Esophagus squamous epithelium (tissue), 4 donors: ENCODE measurements at regions not wholly inside any gene's neighbourhood (a gene's known extent, or its start where the extent isn't known, plus 50 kb on each side); places are given as distances from the start of the nearest gene placed in this dataset.

Experiments used
- POLR2A ChIP-seq, 4 donors: fragments of 450-650 bp; IDR thresholded peaks; one replicate each; pipeline ENCODE4 v1.6.1; 2017; ENCODE audit warnings: antibody characterized with exemption in 4 of 4, mild to moderate bottlenecking in 4 of 4, moderate library complexity in 3 of 4
- TF ChIP-seq, protein P1 (sequence below), 6 experiments: fragments of 450-650 bp in 4 of 6; fragments of 200-600 bp in 2 of 6; sonication (generic) in 2 of 6; IDR thresholded peaks; one replicate each; pipeline ENCODE4 v1.5.1; 2016 to 2019; ENCODE audit warnings: antibody characterized with exemption in 6 of 6, mild to moderate bottlenecking in 4 of 6, moderate library complexity in 4 of 6

DNA sequence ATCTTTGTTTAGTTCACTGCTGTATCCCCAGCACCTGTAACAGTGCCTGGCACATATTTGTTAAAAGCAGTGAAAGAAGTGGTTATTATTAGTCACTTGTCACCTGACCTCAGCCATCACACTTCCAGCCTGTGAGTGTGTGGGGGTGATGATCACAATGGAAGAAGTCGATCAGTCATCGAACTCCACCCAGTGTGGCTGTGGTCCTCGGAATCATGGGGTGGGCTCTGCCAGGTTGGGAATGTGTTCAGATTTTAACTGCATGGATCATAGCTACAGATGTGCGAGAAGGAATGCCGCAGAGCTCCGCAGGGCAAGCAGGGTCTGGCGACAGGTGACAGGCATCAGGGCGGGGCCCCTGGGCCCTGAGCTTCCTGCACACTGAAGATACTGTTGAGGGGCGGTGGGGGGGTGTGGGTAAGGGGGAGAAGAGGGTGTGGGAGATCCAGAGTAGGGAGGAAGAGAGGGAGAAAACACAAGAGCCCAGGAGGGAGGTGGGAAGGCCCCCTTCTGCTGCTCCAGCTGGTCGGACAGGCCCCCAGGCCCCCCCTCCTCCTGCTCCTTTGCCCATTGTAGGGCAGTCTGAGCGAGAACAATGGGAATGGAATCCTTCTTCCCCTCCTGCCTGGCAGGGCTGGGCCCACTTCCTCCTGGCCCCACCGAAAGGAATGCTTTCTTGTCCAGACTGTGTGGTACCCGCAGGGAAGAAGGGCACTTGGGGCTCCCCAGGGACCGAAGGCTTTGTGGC lies 89.6 kb downstream of the SPRY4 start:
- TF ChIP-seq, protein P1, sequence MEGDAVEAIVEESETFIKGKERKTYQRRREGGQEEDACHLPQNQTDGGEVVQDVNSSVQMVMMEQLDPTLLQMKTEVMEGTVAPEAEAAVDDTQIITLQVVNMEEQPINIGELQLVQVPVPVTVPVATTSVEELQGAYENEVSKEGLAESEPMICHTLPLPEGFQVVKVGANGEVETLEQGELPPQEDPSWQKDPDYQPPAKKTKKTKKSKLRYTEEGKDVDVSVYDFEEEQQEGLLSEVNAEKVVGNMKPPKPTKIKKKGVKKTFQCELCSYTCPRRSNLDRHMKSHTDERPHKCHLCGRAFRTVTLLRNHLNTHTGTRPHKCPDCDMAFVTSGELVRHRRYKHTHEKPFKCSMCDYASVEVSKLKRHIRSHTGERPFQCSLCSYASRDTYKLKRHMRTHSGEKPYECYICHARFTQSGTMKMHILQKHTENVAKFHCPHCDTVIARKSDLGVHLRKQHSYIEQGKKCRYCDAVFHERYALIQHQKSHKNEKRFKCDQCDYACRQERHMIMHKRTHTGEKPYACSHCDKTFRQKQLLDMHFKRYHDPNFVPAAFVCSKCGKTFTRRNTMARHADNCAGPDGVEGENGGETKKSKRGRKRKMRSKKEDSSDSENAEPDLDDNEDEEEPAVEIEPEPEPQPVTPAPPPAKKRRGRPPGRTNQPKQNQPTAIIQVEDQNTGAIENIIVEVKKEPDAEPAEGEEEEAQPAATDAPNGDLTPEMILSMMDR (IDR thresholded peaks at IDR 0.05), result no peak
- TF ChIP-seq POLR2A (IDR thresholded peaks at IDR 0.05), result no peak
